Thyroid gland (tissue), 4 donors: ENCODE measurements at regions not wholly inside any gene's neighbourhood (a gene's known extent, or its start where the extent isn't known, plus 50 kb on each side); places are given as distances from the start of the nearest gene placed in this dataset.

Experiments
- DNase-seq, 2 donors: peaks; one replicate each; pipeline ENCODE4 v3.0.0-alpha.2; 2019
- H3K27ac ChIP-seq, 3 donors: fragments of 200-600 bp; sonication (generic); 1 replicate in 2 of 3; 2 replicates in 1 of 3; pipeline ENCODE4 v1.5.1; 2016 to 2019; ENCODE audit warnings: mild to moderate bottlenecking in 1 of 3, moderate library complexity in 1 of 3
- H3K27me3 ChIP-seq: fragments of 200-600 bp; sonication (generic); one replicate; pipeline ENCODE4 v1.5.1; 2019
- H3K36me3 ChIP-seq, 2 donors: fragments of 200-600 bp; sonication (generic); one replicate each; pipeline ENCODE4 v1.5.1; 2016 to 2019
- H3K4me1 ChIP-seq, 2 donors: fragments of 200-600 bp; sonication (generic); one replicate each; pipeline ENCODE4 v1.5.1; 2017 to 2019
- H3K4me3 ChIP-seq, 3 donors: fragments of 200-600 bp; sonication (generic); replicated peaks in 1 of 3; 1 replicate in 2 of 3; 2 replicates in 1 of 3; pipeline ENCODE4 v1.5.1; 2016; ENCODE audit warnings: mild to moderate bottlenecking in 1 of 3
- H3K9me3 ChIP-seq: fragments of 200-600 bp; sonication (generic); one replicate; pipeline ENCODE4 v1.5.1; 2017
- POLR2A ChIP-seq, 2 donors: fragments of 450-650 bp; IDR thresholded peaks; one replicate each; pipeline ENCODE4 v1.6.1; 2017; ENCODE audit warnings: antibody characterized with exemption in 2 of 2, mild to moderate bottlenecking in 2 of 2, moderate library complexity in 1 of 2
- WGBS, 2 donors: methylation state at CpG; one replicate each; pipeline ENCODE4 v1.1.5; 2017; 5-methylcytosine and 5-hydroxymethylcytosine counted together
- intact Hi-C: fragments of 100-400 bp; cut with DNase I; formaldehyde crosslinking; loops from one replicate; pipeline ENCODE4 v1.15.1; 2023
- TF ChIP-seq, protein P1 (sequence below), 6 experiments: fragments of 200-600 bp in 3 of 6; fragments of 450-650 bp in 3 of 6; sonication (generic) in 3 of 6; IDR thresholded peaks; one replicate each; pipeline ENCODE4 v1.5.1; 2016 to 2019; ENCODE audit warnings: antibody characterized with exemption in 6 of 6, mild to moderate bottlenecking in 2 of 6, inconsistent platforms in 1 of 6, moderate library complexity in 1 of 6

DNA sequence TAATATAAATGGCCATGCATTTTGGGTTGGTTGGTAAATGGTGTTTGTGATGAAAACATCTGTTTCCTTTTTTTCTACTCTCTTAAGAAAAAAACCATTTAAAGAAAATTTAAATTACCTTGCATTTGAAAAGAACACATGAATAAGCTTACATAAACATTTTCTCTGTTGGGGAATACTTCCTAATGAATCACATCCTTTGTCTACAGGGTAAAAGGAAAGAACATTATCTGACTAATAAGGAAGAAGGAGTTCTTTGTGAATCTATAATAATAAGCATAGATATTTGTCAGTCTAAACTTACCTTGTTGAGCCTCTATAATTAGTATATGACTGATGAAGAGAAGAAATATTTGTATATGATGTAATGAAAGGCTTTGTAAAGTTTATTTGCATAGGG is 254.1 kb upstream of the ZNF717 start:
- no peak for DNase-seq
- Histone ChIP-seq H3K36me3 (no peaks in the 10 kb centered on the region), H3K27me3 (no peaks in the 10 kb centered on the region), H3K27ac (no peak overlapping the region), H3K4me1 (no peaks in the 10 kb centered on the region), H3K4me3 (no peak overlapping the region), H3K9me3 (no peaks in the 10 kb centered on the region)
- intact Hi-C loops, result no loop called here
- no peak for TF ChIP-seq POLR2A (IDR thresholded peaks at IDR 0.05)
- TF ChIP-seq, protein P1, sequence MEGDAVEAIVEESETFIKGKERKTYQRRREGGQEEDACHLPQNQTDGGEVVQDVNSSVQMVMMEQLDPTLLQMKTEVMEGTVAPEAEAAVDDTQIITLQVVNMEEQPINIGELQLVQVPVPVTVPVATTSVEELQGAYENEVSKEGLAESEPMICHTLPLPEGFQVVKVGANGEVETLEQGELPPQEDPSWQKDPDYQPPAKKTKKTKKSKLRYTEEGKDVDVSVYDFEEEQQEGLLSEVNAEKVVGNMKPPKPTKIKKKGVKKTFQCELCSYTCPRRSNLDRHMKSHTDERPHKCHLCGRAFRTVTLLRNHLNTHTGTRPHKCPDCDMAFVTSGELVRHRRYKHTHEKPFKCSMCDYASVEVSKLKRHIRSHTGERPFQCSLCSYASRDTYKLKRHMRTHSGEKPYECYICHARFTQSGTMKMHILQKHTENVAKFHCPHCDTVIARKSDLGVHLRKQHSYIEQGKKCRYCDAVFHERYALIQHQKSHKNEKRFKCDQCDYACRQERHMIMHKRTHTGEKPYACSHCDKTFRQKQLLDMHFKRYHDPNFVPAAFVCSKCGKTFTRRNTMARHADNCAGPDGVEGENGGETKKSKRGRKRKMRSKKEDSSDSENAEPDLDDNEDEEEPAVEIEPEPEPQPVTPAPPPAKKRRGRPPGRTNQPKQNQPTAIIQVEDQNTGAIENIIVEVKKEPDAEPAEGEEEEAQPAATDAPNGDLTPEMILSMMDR (IDR thresholded peaks at IDR 0.05), result no peak

DNA sequence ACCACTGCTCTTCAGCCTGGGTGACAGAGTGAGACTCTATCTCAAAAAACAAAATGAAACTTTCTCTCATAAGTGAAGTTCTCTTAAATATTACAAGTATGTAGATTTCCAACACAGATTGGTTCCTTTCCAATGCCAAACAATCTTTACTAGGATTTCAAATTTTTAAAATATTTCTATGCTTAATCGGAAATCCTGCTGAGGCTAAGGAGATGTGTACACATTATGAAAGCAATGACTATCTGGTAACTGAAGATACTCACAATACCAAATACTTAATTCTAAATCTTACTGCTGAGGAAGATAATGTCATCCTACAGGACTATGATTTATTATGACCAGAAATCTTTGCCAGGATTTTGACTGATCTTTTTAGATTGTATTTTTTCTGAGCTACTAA is 255.6 kb upstream of the ZNF717 start:
- intact Hi-C loops, result no loop called here
- H3K4me1 ChIP-seq, result no peaks in the 10 kb centered on the region
- H3K4me3 ChIP-seq, result no peak overlapping the region
- H3K9me3 ChIP-seq, result no peaks in the 10 kb centered on the region
- TF ChIP-seq POLR2A (IDR thresholded peaks at IDR 0.05), result no peak
- TF ChIP-seq, protein P1 (IDR thresholded peaks at IDR 0.05), result no peak
- H3K27ac ChIP-seq, result no peak overlapping the region
- no peaks in the 10 kb centered on the region for H3K36me3 ChIP-seq
- H3K27me3 ChIP-seq, result no peaks in the 10 kb centered on the region
- no peak for DNase-seq
- 78 to 83% methylated on average over 1 of the region's 1 CpG for WGBS, 2 donors

DNA sequence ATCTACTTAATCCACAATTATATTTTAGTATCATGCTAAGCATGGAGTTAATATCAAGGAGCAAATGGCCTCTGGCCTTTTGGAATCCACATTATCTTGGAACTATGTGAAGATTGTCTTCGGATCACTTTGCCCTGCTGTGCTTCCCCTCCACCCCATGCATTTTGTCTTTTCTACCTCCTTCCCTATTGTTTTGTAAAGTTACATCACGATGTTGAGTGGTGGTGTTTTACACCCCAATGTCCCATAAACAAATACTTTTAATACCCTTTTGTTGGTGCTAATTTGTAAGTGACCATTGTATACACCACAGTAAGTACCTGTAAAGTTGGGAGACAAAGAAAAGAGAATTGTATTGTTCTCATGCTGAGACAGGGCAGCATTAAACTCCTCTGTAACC is 258.4 kb upstream of the ZNF717 start:
- TF ChIP-seq POLR2A (IDR thresholded peaks at IDR 0.05), result no peak
- TF ChIP-seq, protein P1 (IDR thresholded peaks at IDR 0.05), result no peak
- intact Hi-C loops, result no loop called here
- DNase-seq, result no peak
- no peaks in the 10 kb centered on the region for H3K36me3 ChIP-seq
- H3K4me3 ChIP-seq, result no peak overlapping the region
- H3K27ac ChIP-seq, result no peak overlapping the region
- 75% methylated on average over 2 of the region's 2 CpGs for WGBS, 2 donors
- H3K9me3 ChIP-seq, result no peaks in the 10 kb centered on the region
- H3K27me3 ChIP-seq, result no peaks in the 10 kb centered on the region
- no peaks in the 10 kb centered on the region for H3K4me1 ChIP-seq

DNA sequence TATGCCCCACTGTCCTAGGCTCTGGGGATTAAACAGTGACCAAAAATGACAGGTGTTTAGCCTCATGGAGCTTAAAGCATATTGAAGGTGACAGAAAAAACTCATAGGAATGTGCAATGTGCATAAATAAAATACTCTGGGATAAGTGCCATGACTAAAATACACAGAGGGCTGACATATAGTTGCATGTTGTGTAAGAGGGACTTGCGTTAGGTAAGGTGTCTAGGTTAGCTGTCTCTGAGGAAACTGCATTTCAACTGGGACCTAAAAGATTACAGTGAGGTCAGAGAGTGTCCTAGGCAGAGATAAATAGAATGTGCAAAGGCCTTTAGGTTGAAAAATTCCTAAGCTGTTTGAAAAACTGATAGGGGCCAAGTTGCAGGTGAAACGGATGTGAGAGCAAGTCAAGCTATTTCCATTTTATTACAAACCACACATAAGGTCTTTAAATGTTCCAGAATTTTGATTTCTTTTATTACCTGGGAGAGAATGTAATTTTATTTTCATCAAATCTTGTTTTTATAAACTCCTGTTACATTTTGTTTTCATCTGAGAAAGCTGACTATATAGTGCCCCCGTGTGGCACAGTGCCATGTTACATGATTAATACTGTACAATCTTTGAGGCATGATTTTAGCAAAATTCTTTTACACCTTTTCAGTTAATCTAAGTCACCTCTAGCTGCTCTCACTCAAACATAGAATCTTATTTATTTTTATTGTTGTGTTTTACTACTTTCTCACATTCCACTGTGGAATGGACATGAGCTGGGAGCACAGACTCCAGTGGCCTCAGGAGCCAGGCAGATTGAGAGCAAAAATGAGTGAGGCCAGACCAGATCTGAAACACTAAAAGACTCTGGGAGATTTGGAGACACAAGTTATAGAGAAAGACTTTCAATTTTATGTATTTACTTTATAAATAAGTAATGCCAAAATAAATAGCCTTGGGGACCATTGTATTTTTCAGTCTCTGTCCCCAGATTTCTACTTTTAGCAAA is 259.6 kb upstream of the ZNF717 start:
- Histone ChIP-seq H3K4me1 (no peaks in the 10 kb centered on the region), H3K9me3 (no peaks in the 10 kb centered on the region), H3K27ac (no peak overlapping the region), H3K27me3 (no peaks in the 10 kb centered on the region), H3K4me3 (no peak overlapping the region), H3K36me3 (no peaks in the 10 kb centered on the region)
- no peak for TF ChIP-seq POLR2A (IDR thresholded peaks at IDR 0.05)
- TF ChIP-seq, protein P1 (IDR thresholded peaks at IDR 0.05), result peak in 2 of 6 experiments; percentile 7 to 25
- peak; percentile 14 to 16 for DNase-seq
- intact Hi-C loops, result no loop called here
- 51 to 57% methylated on average over 3 of the region's 3 CpGs for WGBS, 2 donors

DNA sequence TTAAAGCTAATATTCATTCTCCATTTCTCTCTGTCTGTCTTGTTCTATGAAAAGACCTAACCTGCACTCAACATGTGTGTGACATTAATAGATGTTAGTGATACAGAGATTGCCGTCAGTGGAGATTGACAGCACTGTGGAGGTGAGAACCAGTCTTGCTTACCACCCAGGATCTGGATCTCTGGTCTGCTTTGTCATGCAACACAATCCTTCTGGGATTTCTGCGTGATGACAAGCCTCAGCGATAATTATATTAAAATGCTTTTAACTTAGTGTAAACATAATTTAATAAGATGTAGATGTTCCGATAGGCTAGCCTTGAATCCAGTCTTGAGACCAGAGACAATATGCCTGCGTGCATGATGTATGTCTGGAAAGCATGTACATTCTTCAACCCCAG is 262.0 kb upstream of the ZNF717 start:
- Histone ChIP-seq H3K27me3 (no peaks in the 10 kb centered on the region), H3K9me3 (no peaks in the 10 kb centered on the region), H3K36me3 (no peaks in the 10 kb centered on the region), H3K4me3 (no peak overlapping the region), H3K4me1 (no peaks in the 10 kb centered on the region), H3K27ac (no peak overlapping the region)
- TF ChIP-seq POLR2A (IDR thresholded peaks at IDR 0.05), result no peak
- TF ChIP-seq, protein P1 (IDR thresholded peaks at IDR 0.05), result no peak
- 90 to 92% methylated on average over 5 of the region's 5 CpGs for WGBS, 2 donors
- intact Hi-C loops, result no loop called here
- no peak for DNase-seq
